ENCODE measurements at regions not wholly inside any gene's neighbourhood (a gene's known extent, or its start where the extent isn't known, plus 50 kb on each side); places are given as distances from the start of the nearest gene placed in this dataset.
"Not testable (repeated sequence)": the region's sequence is repeated elsewhere in the genome, so short reads cannot be mapped to it uniquely, and the experiment has no call there.

GRCh38 chr4:179361978-179362486 lies 1919.8 kb upstream of the AGA start:
- H3K4me1 ChIP-seq = no peaks in the 10 kb centered on the region
- 67 to 84% (median 77%) methylated on average over 8 of the region's 8 CpGs for WGBS, 5 donors
- H3K9me3 ChIP-seq = no peaks in the 10 kb centered on the region
- H3K27ac ChIP-seq = no peak overlapping the region
- H3K4me3 ChIP-seq = no peak overlapping the region
- intact Hi-C loops (cut with DNase I; ENCODE audit: low total_unique reads) = no loop called here
- H3K36me3 ChIP-seq = no peaks in the 10 kb centered on the region
- TF ChIP-seq, protein P1, sequence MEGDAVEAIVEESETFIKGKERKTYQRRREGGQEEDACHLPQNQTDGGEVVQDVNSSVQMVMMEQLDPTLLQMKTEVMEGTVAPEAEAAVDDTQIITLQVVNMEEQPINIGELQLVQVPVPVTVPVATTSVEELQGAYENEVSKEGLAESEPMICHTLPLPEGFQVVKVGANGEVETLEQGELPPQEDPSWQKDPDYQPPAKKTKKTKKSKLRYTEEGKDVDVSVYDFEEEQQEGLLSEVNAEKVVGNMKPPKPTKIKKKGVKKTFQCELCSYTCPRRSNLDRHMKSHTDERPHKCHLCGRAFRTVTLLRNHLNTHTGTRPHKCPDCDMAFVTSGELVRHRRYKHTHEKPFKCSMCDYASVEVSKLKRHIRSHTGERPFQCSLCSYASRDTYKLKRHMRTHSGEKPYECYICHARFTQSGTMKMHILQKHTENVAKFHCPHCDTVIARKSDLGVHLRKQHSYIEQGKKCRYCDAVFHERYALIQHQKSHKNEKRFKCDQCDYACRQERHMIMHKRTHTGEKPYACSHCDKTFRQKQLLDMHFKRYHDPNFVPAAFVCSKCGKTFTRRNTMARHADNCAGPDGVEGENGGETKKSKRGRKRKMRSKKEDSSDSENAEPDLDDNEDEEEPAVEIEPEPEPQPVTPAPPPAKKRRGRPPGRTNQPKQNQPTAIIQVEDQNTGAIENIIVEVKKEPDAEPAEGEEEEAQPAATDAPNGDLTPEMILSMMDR (IDR thresholded peaks at IDR 0.05 in 8 of 11, conservative IDR thresholded peaks at IDR 0.05 in 3 of 11) = no peak
- TF ChIP-seq POLR2AphosphoS5 (IDR thresholded peaks at IDR 0.05) (no peak), POLR2A (IDR thresholded peaks at IDR 0.05) (no peak)
- no peak for DNase-seq
- H3K27me3 ChIP-seq (replicated peaks in 1 of 7) = no peaks in the 10 kb centered on the region

- intact Hi-C loops (cut with DNase I; ENCODE audit: low total_unique reads); H3K27me3 ChIP-seq (replicated peaks in 1 of 7); H3K36me3 ChIP-seq; H3K4me1 ChIP-seq; H3K4me3 ChIP-seq; DNase-seq; H3K9me3 ChIP-seq; H3K27ac ChIP-seq: not testable (repeated sequence)
- 89 to 97% (median 95%) methylated on average over 3 of the region's 3 CpGs for WGBS, 5 donors
Measured at GRCh38 chr4:179365932-179366331, 1923.7 kb upstream of the AGA start.

GRCh38 chr4:179372242-179372641 lies 1930.0 kb upstream of the AGA start:
- peaks cover 0 to 29% (median 0%) of the 10 kb centered on the region in 8 donors for H3K9me3 ChIP-seq

DNA sequence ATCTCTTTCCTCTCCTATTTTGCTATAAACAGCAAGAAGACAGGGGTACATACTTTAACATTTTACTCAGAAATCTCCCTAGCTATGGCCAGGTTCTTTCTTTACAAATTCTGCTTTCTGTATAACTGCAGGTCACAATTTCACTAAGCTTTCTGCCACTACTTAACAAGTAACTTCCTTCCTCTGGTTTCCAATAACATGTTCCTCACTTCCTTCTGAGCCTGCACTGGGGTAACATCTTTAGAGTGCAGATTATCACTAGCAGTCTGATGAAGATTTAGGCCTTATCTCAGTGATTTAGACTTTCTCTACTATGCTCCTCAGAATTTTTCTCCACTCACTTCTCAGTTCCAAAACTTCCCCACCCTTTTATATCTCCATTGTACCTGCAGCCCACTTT lies 1930.5 kb upstream of the AGA start:
- Histone ChIP-seq H3K36me3 (no peaks in the 10 kb centered on the region), H3K4me1 (no peaks in the 10 kb centered on the region), H3K27me3 (replicated peaks in 1 of 7) (peaks cover 0 to 3% (median 0%) of the 10 kb centered on the region in 7 donors), H3K9me3 (peaks cover 0 to 29% (median 0%) of the 10 kb centered on the region in 8 donors), H3K4me3 (no peak overlapping the region), H3K27ac (peak overlapping the region in 1 of 8 donors; percentile 59)
- DNase-seq = no peak
- TF ChIP-seq, protein P1 (IDR thresholded peaks at IDR 0.05 in 8 of 11, conservative IDR thresholded peaks at IDR 0.05 in 3 of 11) = no peak
- TF ChIP-seq POLR2AphosphoS5 (IDR thresholded peaks at IDR 0.05) (no peak), POLR2A (IDR thresholded peaks at IDR 0.05) (no peak)
- intact Hi-C loops (cut with DNase I; ENCODE audit: low total_unique reads) = no loop called here

More at GRCh38 chr4:179372242-179372641, 1930.0 kb upstream of the AGA start:
- DNase-seq = no peak
- TF ChIP-seq POLR2A (IDR thresholded peaks at IDR 0.05) (no peak), POLR2AphosphoS5 (IDR thresholded peaks at IDR 0.05) (no peak)
- TF ChIP-seq, protein P1 (IDR thresholded peaks at IDR 0.05 in 8 of 11, conservative IDR thresholded peaks at IDR 0.05 in 3 of 11) = no peak
- 72 to 84% (median 76%) methylated on average over 1 of the region's 1 CpG for WGBS, 5 donors
- Histone ChIP-seq H3K27ac (peak overlapping the region in 1 of 8 donors; percentile 59), H3K27me3 (replicated peaks in 1 of 7) (peaks cover 0 to 3% (median 0%) of the 10 kb centered on the region in 7 donors), H3K4me3 (no peak overlapping the region), H3K36me3 (no peaks in the 10 kb centered on the region), H3K4me1 (no peaks in the 10 kb centered on the region)
- intact Hi-C loops (cut with DNase I; ENCODE audit: low total_unique reads) = no loop called here

DNA sequence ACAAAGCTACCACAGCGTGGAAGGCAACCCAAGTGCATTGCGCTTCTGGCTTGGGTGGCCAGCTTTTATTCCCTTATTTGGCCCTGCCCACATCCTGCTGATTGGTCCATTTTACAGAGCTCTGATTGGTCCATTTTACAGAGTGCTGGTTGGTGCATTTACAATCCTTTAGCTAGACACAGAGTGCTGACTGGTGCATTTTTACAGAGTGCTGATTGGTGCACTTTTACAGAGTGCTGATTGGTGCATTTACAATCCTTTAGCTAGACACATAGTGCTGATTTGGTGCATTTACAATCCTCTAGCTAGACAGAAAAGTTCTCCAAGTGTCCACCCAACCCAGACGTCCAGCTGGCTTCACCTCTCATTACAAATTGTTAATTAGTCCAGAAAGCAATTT lies 1936.6 kb upstream of the AGA start:
- H3K4me1 ChIP-seq; H3K36me3 ChIP-seq; H3K4me3 ChIP-seq; H3K27ac ChIP-seq; H3K27me3 ChIP-seq (replicated peaks in 1 of 7); DNase-seq; intact Hi-C loops (cut with DNase I; ENCODE audit: low total_unique reads): not testable (repeated sequence)
- 85 to 97% (median 93%) methylated on average over 3 of the region's 3 CpGs for WGBS, 5 donors
- peaks cover 0 to 25% (median 15%) of the 10 kb centered on the region in 8 donors for H3K9me3 ChIP-seq
